ENCODE measurements at regions not wholly inside any gene's neighbourhood (a gene's known extent, or its start where the extent isn't known, plus 50 kb on each side); places are given as distances from the start of the nearest gene placed in this dataset.

- H3K27me3 ChIP-seq (ENCODE audit: control insufficient read depth in 4 of 4, insufficient read depth in 4 of 4, low read length in 3 of 4) = no peaks in the 10 kb centered on the region
- H3K27ac ChIP-seq (ENCODE audit: low read depth in 1 of 2, low read length in 2 of 2) = no peak overlapping the region
- H3K9me3 ChIP-seq (ENCODE audit: control insufficient read depth in 4 of 4, low read length in 3 of 4) = no peaks in the 10 kb centered on the region
- no peaks in the 10 kb centered on the region for H3K36me3 ChIP-seq (ENCODE audit: control insufficient read depth in 4 of 4, insufficient read depth in 3 of 4, low read depth in 1 of 4, low read length in 3 of 4)
- 35% methylated on average over 8 of the region's 8 CpGs for WGBS
- DNase-seq (ENCODE audit: low spot score) = peak; percentile 59
- TF ChIP-seq NR2F2 (IDR thresholded peaks at IDR 0.05) (no peak), CTCF (IDR thresholded peaks at IDR 0.05; ENCODE audit: low read depth, low read length, missing input control) (peak; percentile 67), ZBTB33 (IDR thresholded peaks at IDR 0.05) (no peak), FOXA2 (IDR thresholded peaks at IDR 0.05) (no peak), RAD21 (IDR thresholded peaks at IDR 0.05) (peak; percentile 73 to 79)
- H3K9ac ChIP-seq (ENCODE audit: low read depth in 1 of 2, low read length in 2 of 2) = no peak overlapping the region
- H3K4me3 ChIP-seq (ENCODE audit: low read depth in 1 of 3, low read length in 3 of 3) = no peak overlapping the region
- H3K4me1 ChIP-seq (ENCODE audit: control insufficient read depth in 4 of 4, insufficient read depth in 4 of 4, low read length in 3 of 4) = no peaks in the 10 kb centered on the region
Observed at GRCh38 chr17:33674685-33675084, 381.6 kb upstream of the ASIC2 start.

- DNase-seq (ENCODE audit: low spot score) = no peak
Observed at GRCh38 chr17:33676444-33676843, 383.3 kb upstream of the ASIC2 start.

More at GRCh38 chr17:33676444-33676843, 383.3 kb upstream of the ASIC2 start:
- H3K36me3 ChIP-seq (ENCODE audit: control insufficient read depth in 4 of 4, insufficient read depth in 3 of 4, low read depth in 1 of 4, low read length in 3 of 4) = no peaks in the 10 kb centered on the region
- H3K9ac ChIP-seq (ENCODE audit: low read depth in 1 of 2, low read length in 2 of 2) = no peak overlapping the region
- no peaks in the 10 kb centered on the region for H3K4me1 ChIP-seq (ENCODE audit: control insufficient read depth in 4 of 4, insufficient read depth in 4 of 4, low read length in 3 of 4)
- no peaks in the 10 kb centered on the region for H3K27me3 ChIP-seq (ENCODE audit: control insufficient read depth in 4 of 4, insufficient read depth in 4 of 4, low read length in 3 of 4)
- no peaks in the 10 kb centered on the region for H3K9me3 ChIP-seq (ENCODE audit: control insufficient read depth in 4 of 4, low read length in 3 of 4)
- H3K27ac ChIP-seq (ENCODE audit: low read depth in 1 of 2, low read length in 2 of 2) = no peak overlapping the region
- H3K4me3 ChIP-seq (ENCODE audit: low read depth in 1 of 3, low read length in 3 of 3) = no peak overlapping the region
- WGBS = 50% methylated on average over 3 of the region's 3 CpGs
- TF ChIP-seq RAD21 (IDR thresholded peaks at IDR 0.05) (no peak), ATF3 (IDR thresholded peaks at IDR 0.05) (no peak), TAF1 (conservative IDR thresholded peaks at IDR 0.05) (no peak), HNF4A (conservative IDR thresholded peaks at IDR 0.05) (no peak), ZBTB33 (IDR thresholded peaks at IDR 0.05) (no peak), SP1 (IDR thresholded peaks at IDR 0.05) (no peak), JUND (IDR thresholded peaks at IDR 0.05) (no peak), FOXA1 (IDR thresholded peaks at IDR 0.05) (no peak), NR2F2 (IDR thresholded peaks at IDR 0.05) (no peak), CTCF (IDR thresholded peaks at IDR 0.05; ENCODE audit: low read depth, low read length, missing input control) (no peak), MAX (IDR thresholded peaks at IDR 0.05) (no peak), YY1 (IDR thresholded peaks at IDR 0.05) (no peak), REST (IDR thresholded peaks at IDR 0.05) (no peak), HNF4G (IDR thresholded peaks at IDR 0.05) (no peak), FOXA2 (IDR thresholded peaks at IDR 0.05) (no peak), GABPA (IDR thresholded peaks at IDR 0.05 in 1 of 2, conservative IDR thresholded peaks at IDR 0.05 in 1 of 2) (no peak), RXRA (IDR thresholded peaks at IDR 0.05) (no peak), EGR1 (IDR thresholded peaks at IDR 0.05; ENCODE audit: low read depth in 2 of 2) (no peak)

Data from liver (tissue), 8 donors.